ENCODE measurements at regions not wholly inside any gene's neighbourhood (a gene's known extent, or its start where the extent isn't known, plus 50 kb on each side); places are given as distances from the start of the nearest gene placed in this dataset.

GRCh38 chr1:234971586-234972297 is 156.9 kb downstream of the TOMM20 start:
- Histone ChIP-seq H3K4me3 (no peak overlapping the region), H3K27ac (peak overlapping the region; percentile 88 to 89), H3K9me3 (no peaks in the 10 kb centered on the region), H3K36me3 (no peaks in the 10 kb centered on the region), H3K27me3 (no peaks in the 10 kb centered on the region), H3K4me1 (peaks cover 5 to 25% of the 10 kb centered on the region in 2 donors)
- DNase-seq (ENCODE audit: low spot score in 2 of 2), result no peak
- TF ChIP-seq POLR2AphosphoS5 (IDR thresholded peaks at IDR 0.05), result no peak
- TF ChIP-seq POLR2A (IDR thresholded peaks at IDR 0.05), result no peak
- TF ChIP-seq CTCF (IDR thresholded peaks at IDR 0.05), result no peak
- intact Hi-C loops (cut with DNase I; ENCODE audit: low total_unique reads), result loop anchor here (2.0 to 10.0 kb wide), 2 partner anchors 49 to 367 kb away; no protein-coding TSS in a partner anchor

- Histone ChIP-seq H3K4me3 (peak overlapping the region in 2 of 3 donors; percentile 44 to 63), H3K4me1 (peaks cover 5 to 25% of the 10 kb centered on the region in 2 donors), H3K9me3 (no peaks in the 10 kb centered on the region), H3K27me3 (no peaks in the 10 kb centered on the region), H3K36me3 (no peaks in the 10 kb centered on the region), H3K27ac (peak overlapping the region; percentile 88 to 89)
- TF ChIP-seq POLR2A (IDR thresholded peaks at IDR 0.05), result no peak
- peak in 2 of 3 donors; percentile 5 to 54 for TF ChIP-seq POLR2AphosphoS5 (IDR thresholded peaks at IDR 0.05)
- TF ChIP-seq CTCF (IDR thresholded peaks at IDR 0.05), result no peak
- intact Hi-C loops (cut with DNase I; ENCODE audit: low total_unique reads), result loop anchor here (2.0 to 10.0 kb wide), 2 partner anchors 48 to 366 kb away; no protein-coding TSS in a partner anchor
- DNase-seq (ENCODE audit: low spot score in 2 of 2), result peak; percentile 64 to 84
Observed at GRCh38 chr1:234970731-234971476, 157.7 kb downstream of the TOMM20 start.

- H3K9me3 ChIP-seq, result no peaks in the 10 kb centered on the region
- no peaks in the 10 kb centered on the region for H3K36me3 ChIP-seq
- H3K4me3 ChIP-seq, result peak overlapping the region; percentile 29 to 63 (median 44)
- intact Hi-C loops (cut with DNase I; ENCODE audit: low total_unique reads), result loop anchor here (2.0 to 10.0 kb wide), 2 partner anchors 48 to 366 kb away; no protein-coding TSS in a partner anchor
- H3K27ac ChIP-seq, result peak overlapping the region; percentile 88 to 89
- H3K4me1 ChIP-seq, result peaks cover 5 to 23% of the 10 kb centered on the region in 2 donors
- no peaks in the 10 kb centered on the region for H3K27me3 ChIP-seq
- peak in 1 of 3 donors; percentile 15 for TF ChIP-seq POLR2AphosphoS5 (IDR thresholded peaks at IDR 0.05)
- TF ChIP-seq CTCF (IDR thresholded peaks at IDR 0.05), result no peak
- no peak for TF ChIP-seq POLR2A (IDR thresholded peaks at IDR 0.05)
- no peak for DNase-seq (ENCODE audit: low spot score in 2 of 2)
Observed at GRCh38 chr1:234970401-234970730, 158.3 kb downstream of the TOMM20 start.

- no peak for TF ChIP-seq POLR2A (IDR thresholded peaks at IDR 0.05)
- TF ChIP-seq POLR2AphosphoS5 (IDR thresholded peaks at IDR 0.05), result no peak
- no peak for TF ChIP-seq CTCF (IDR thresholded peaks at IDR 0.05)
- no peaks in the 10 kb centered on the region for H3K36me3 ChIP-seq
- H3K9me3 ChIP-seq, result no peaks in the 10 kb centered on the region
- peak overlapping the region; percentile 29 to 63 (median 44) for H3K4me3 ChIP-seq
- peaks cover 9 to 18% of the 10 kb centered on the region in 2 donors for H3K4me1 ChIP-seq
- H3K27me3 ChIP-seq, result no peaks in the 10 kb centered on the region
- peak in 1 of 2 donors; percentile 61 for DNase-seq (ENCODE audit: low spot score in 2 of 2)
- H3K27ac ChIP-seq, result peak overlapping the region; percentile 88 to 89
- intact Hi-C loops (cut with DNase I; ENCODE audit: low total_unique reads), result loop anchor here (2.0 to 10.0 kb wide), 2 partner anchors 47 to 365 kb away; no protein-coding TSS in a partner anchor
Observed at GRCh38 chr1:234969581-234970400, 158.8 kb downstream of the TOMM20 start.

Measured in breast epithelium (tissue), 4 donors.